ENCODE measurements at regions not wholly inside any gene's neighbourhood (a gene's known extent, or its start where the extent isn't known, plus 50 kb on each side); places are given as distances from the start of the nearest gene placed in this dataset.

GRCh38 chrX:33465137-33465536, 253.8 kb upstream of the DMD start:
- no peak for DNase-seq (ENCODE audit: low read depth in 2 of 2)

GRCh38 chrX:33457102-33457501, 245.8 kb upstream of the DMD start:
- DNase-seq (ENCODE audit: low read depth in 2 of 2) = no peak

- no peak for DNase-seq (ENCODE audit: low read depth in 2 of 2)
These were observed 235.9 kb upstream of the DMD start for GRCh38 chrX:33447285-33447684.

GRCh38 chrX:33434256-33435092, 223.1 kb upstream of the DMD start:
- peak; percentile 0 to 48 for DNase-seq (ENCODE audit: low read depth in 2 of 2)

GRCh38 chrX:33416273-33416805, 205.0 kb upstream of the DMD start:
- DNase-seq (ENCODE audit: low read depth in 2 of 2) = no peak

GRCh38 chrX:33415459-33415858, 204.1 kb upstream of the DMD start:
- DNase-seq (ENCODE audit: low read depth in 2 of 2) = no peak

GRCh38 chrX:33385546-33385945, 174.2 kb upstream of the DMD start:
- no peak for DNase-seq (ENCODE audit: low read depth in 2 of 2)

GRCh38 chrX:33379839-33380238, 168.5 kb upstream of the DMD start:
- DNase-seq (ENCODE audit: low read depth in 2 of 2) = no peak

- DNase-seq (ENCODE audit: low read depth in 2 of 2) = no peak
These were observed 146.3 kb upstream of the DMD start for GRCh38 chrX:33357606-33358005.

- DNase-seq (ENCODE audit: low read depth in 2 of 2) = no peak
These were observed 127.9 kb upstream of the DMD start for GRCh38 chrX:33339219-33339618.

GRCh38 chrX:33336783-33337182, 125.4 kb upstream of the DMD start:
- DNase-seq (ENCODE audit: low read depth in 2 of 2) = no peak

- no peak for DNase-seq (ENCODE audit: low read depth in 2 of 2)
These were observed 121.9 kb upstream of the DMD start for GRCh38 chrX:33333271-33333670.

GRCh38 chrX:33330798-33331197, 119.4 kb upstream of the DMD start:
- no peak for DNase-seq (ENCODE audit: low read depth in 2 of 2)

GRCh38 chrX:33324099-33324498, 112.8 kb upstream of the DMD start:
- no peak for DNase-seq (ENCODE audit: low read depth in 2 of 2)

GRCh38 chrX:33307911-33308354, 96.6 kb upstream of the DMD start:
- no peak for DNase-seq (ENCODE audit: low read depth in 2 of 2)

- no peak for DNase-seq (ENCODE audit: low read depth in 2 of 2)
These were observed 87.3 kb upstream of the DMD start for GRCh38 chrX:33298622-33299021.

GRCh38 chrX:33285550-33285949, 74.2 kb upstream of the DMD start:
- DNase-seq (ENCODE audit: low read depth in 2 of 2) = no peak

- no peak for DNase-seq (ENCODE audit: low read depth in 2 of 2)
These were observed 65.7 kb upstream of the DMD start for GRCh38 chrX:33277046-33277445.

- DNase-seq (ENCODE audit: low read depth in 2 of 2) = no peak
These were observed 62.2 kb upstream of the DMD start for GRCh38 chrX:33273535-33273934.

- DNase-seq (ENCODE audit: low read depth in 2 of 2) = no peak
These were observed 61.6 kb upstream of the DMD start for GRCh38 chrX:33272986-33273385.
